Choroid plexus epithelial cell (primary cell): ENCODE measurements at regions not wholly inside any gene's neighbourhood (a gene's known extent, or its start where the extent isn't known, plus 50 kb on each side); places are given as distances from the start of the nearest gene placed in this dataset.
"Not testable (repeated sequence)": the region's sequence is repeated elsewhere in the genome, so short reads cannot be mapped to it uniquely, and the experiment has no call there.

ENCODE experiments used
- DNase-seq: peaks from one replicate; pipeline ENCODE4 v3.0.0-alpha.2; 2010; ENCODE audit warnings: low read depth
- H3K4me3 ChIP-seq: 2 replicates; pipeline ENCODE4 v1.5.1; 2011; ENCODE audit warnings: low read depth, mild to moderate bottlenecking, control low read depth, low read length, moderate library complexity
- CTCF ChIP-seq: conservative IDR thresholded peaks from 2 replicates; pipeline ENCODE4 v1.5.1; 2011; ENCODE audit warnings: low read depth, mild to moderate bottlenecking, control low read depth, inconsistent platforms, low read length, moderate library complexity

DNA sequence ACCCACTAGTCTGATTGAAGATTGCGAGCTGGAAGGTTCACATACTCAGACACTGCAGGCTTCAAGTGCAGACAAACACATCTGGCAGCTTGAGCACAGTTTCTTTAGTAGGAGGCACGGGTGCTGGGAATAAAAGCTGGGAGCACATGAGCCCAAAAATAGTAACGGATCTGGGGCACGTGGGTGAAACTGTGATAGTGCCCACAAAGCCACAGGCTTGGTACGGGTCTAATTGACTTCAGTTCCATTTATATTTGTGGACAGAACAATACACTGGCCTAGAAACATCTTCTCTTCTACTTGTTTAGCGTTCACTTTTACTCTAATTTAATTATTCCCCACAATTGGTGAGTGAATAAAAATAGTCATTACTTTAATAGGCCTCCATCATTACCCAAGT, 2370.7 kb downstream of the PCDH7 start:
- H3K4me3 ChIP-seq = no peak overlapping the region
- no peak for DNase-seq
- no peak for TF ChIP-seq CTCF

DNA sequence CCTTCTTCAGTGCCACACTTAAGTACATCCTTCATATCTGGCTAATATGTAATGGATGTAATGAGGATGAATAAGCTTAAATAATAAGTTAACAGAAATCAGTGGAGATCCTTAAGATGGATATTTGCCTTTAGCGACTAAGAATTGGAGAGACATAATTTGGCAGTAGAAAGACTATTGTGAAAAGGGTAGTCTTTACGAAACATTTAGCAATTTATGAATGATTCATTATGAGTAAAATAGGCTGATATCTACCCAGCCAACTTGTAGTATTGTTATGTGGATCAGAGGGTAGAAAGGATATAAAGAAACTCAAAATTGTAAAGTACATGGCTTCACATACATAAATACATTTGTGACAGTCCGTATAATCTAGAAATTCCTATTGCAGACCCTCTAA, 2371.8 kb downstream of the PCDH7 start:
- TF ChIP-seq CTCF = no peak
- H3K4me3 ChIP-seq = no peak overlapping the region
- no peak for DNase-seq

DNA sequence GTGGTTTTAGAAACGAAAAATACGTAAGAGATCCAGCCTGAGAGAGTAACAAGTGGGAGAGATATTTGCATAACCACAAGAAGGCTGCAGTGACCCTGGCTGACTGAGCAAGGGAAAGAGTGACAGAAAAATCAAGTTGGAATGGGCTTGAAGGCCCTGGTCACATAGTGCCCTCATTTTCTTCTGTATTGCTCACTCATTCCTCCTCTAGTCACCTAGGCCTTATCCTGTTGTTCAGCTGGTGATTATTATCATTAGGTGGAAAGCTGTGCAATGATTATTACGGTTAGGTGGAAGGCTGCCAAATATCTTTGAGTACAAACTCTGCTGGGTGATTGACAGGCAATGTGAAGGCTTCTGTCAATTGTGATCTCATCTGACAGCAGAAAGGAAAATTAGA, 2384.1 kb downstream of the PCDH7 start:
- no peak overlapping the region for H3K4me3 ChIP-seq
- peak; percentile 56 for DNase-seq
- no peak for TF ChIP-seq CTCF

GRCh38 chr4:33107814-33108213, 2387.6 kb downstream of the PCDH7 start:
- TF ChIP-seq CTCF = no peak
- peak; percentile 27 for DNase-seq
- no peak overlapping the region for H3K4me3 ChIP-seq

- peak; percentile 37 for DNase-seq
- TF ChIP-seq CTCF = no peak
- no peak overlapping the region for H3K4me3 ChIP-seq
Measured at GRCh38 chr4:33111117-33111516, 2390.9 kb downstream of the PCDH7 start.

DNA sequence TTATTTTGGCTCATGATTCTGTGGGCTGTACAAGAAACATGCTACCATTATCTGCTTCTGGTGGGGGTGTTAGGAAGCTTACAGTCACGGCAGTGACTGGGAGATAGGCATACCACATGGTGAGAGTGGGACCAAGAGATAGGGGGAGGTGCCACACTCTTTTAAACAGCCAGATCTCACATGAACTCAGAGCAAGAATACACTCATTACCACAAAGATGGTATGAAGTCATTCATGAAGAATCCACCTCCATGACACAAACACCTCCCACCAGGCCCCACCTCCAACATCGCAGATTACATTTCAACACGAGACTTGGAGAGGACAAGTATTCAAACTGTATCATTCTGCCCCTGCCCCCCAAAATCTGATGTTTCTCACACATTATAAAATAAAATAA, 2396.7 kb downstream of the PCDH7 start:
- no peak overlapping the region for H3K4me3 ChIP-seq
- no peak for DNase-seq
- no peak for TF ChIP-seq CTCF

- TF ChIP-seq CTCF = no peak
- no peak for DNase-seq
- H3K4me3 ChIP-seq = no peak overlapping the region
Measured at GRCh38 chr4:33126002-33126401, 2405.8 kb downstream of the PCDH7 start.

DNA sequence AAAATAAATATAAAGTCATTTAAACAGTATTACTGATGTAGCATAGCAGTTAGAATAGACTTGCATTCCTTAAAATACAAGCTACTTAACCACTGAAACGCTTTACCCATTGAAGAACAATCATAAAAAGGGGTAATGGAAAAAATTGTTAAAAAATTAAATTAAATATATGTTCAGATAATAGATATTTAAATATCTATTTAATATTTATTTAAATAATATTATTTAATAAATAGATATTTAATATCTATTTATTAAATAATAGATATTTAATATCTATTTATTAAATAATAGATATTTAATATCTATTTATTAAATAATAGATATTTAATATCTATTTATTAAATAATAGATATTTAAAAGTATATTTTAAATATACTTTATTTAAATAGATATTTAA, 2410.5 kb downstream of the PCDH7 start:
- H3K4me3 ChIP-seq, DNase-seq: not testable (repeated sequence)
